ENCODE measurements at regions not wholly inside any gene's neighbourhood (a gene's known extent, or its start where the extent isn't known, plus 50 kb on each side); places are given as distances from the start of the nearest gene placed in this dataset.

- no peak for TF ChIP-seq ZNF37A (tag by site-specific recombination; IDR thresholded peaks at IDR 0.05)
- no peak for TF ChIP-seq TCF7L2 (IDR thresholded peaks at IDR 0.05; ENCODE audit: borderline replicate concordance, low read depth, low read length)
- no peak for TF ChIP-seq CTCF (tag by site-specific recombination; IDR thresholded peaks at IDR 0.05)
- TF ChIP-seq, protein P1, sequence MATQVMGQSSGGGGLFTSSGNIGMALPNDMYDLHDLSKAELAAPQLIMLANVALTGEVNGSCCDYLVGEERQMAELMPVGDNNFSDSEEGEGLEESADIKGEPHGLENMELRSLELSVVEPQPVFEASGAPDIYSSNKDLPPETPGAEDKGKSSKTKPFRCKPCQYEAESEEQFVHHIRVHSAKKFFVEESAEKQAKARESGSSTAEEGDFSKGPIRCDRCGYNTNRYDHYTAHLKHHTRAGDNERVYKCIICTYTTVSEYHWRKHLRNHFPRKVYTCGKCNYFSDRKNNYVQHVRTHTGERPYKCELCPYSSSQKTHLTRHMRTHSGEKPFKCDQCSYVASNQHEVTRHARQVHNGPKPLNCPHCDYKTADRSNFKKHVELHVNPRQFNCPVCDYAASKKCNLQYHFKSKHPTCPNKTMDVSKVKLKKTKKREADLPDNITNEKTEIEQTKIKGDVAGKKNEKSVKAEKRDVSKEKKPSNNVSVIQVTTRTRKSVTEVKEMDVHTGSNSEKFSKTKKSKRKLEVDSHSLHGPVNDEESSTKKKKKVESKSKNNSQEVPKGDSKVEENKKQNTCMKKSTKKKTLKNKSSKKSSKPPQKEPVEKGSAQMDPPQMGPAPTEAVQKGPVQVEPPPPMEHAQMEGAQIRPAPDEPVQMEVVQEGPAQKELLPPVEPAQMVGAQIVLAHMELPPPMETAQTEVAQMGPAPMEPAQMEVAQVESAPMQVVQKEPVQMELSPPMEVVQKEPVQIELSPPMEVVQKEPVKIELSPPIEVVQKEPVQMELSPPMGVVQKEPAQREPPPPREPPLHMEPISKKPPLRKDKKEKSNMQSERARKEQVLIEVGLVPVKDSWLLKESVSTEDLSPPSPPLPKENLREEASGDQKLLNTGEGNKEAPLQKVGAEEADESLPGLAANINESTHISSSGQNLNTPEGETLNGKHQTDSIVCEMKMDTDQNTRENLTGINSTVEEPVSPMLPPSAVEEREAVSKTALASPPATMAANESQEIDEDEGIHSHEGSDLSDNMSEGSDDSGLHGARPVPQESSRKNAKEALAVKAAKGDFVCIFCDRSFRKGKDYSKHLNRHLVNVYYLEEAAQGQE (tag by site-specific recombination; IDR thresholded peaks at IDR 0.05) = no peak
- TF ChIP-seq ZNF302 (tag by site-specific recombination; IDR thresholded peaks at IDR 0.05; ENCODE audit: low read depth) = no peak
- no peak for TF ChIP-seq ZNF670 (tag by site-specific recombination; IDR thresholded peaks at IDR 0.05; ENCODE audit: low read depth)
- TF ChIP-seq PATZ1 (tag by site-specific recombination; IDR thresholded peaks at IDR 0.05) = no peak
- no peak for TF ChIP-seq ZNF768 (tag by site-specific recombination; IDR thresholded peaks at IDR 0.05)
- TF ChIP-seq, protein P2, sequence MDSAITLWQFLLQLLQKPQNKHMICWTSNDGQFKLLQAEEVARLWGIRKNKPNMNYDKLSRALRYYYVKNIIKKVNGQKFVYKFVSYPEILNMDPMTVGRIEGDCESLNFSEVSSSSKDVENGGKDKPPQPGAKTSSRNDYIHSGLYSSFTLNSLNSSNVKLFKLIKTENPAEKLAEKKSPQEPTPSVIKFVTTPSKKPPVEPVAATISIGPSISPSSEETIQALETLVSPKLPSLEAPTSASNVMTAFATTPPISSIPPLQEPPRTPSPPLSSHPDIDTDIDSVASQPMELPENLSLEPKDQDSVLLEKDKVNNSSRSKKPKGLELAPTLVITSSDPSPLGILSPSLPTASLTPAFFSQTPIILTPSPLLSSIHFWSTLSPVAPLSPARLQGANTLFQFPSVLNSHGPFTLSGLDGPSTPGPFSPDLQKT (IDR thresholded peaks at IDR 0.05; ENCODE audit: borderline replicate concordance, low read depth, low read length) = no peak
- no peak for TF ChIP-seq PRDM1 (tag by site-specific recombination; IDR thresholded peaks at IDR 0.05)
- TF ChIP-seq ZNF335 (tag by site-specific recombination; conservative IDR thresholded peaks at IDR 0.05) = no peak
Measured at GRCh38 chr12:75702477-75703093, 191.2 kb upstream of the KRR1 start.
